Activated T-helper 1 cell treated with anti-CD3 and anti-CD28 coated beads, Interleukin-12 subunit alpha, Interleukin-12 subunit beta, Interleukin-2, Interleukin-4 antibody, amounts not matched to agents 30 ng/mL and 10 ng/mL and 1 ng/mL, durations not matched to agents 14 hours and 24 hours and 36 hours (primary cell): ENCODE measurements at regions not wholly inside any gene's neighbourhood (a gene's known extent, or its start where the extent isn't known, plus 50 kb on each side); places are given as distances from the start of the nearest gene placed in this dataset.

Experiments used
- DNase-seq: peaks from one replicate; pipeline ENCODE4 v3.0.0; 2021; ENCODE audit warnings: low spot score
- H3K27ac Mint-ChIP-seq: one replicate; pipeline ENCODE4 v1.8.0; 2021; ENCODE audit warnings: mild to moderate bottlenecking, mixed read lengths
- H3K27me3 Mint-ChIP-seq: one replicate; pipeline ENCODE4 v1.8.0; 2022; ENCODE audit warnings: mild to moderate bottlenecking, moderate library complexity, mixed read lengths; ENCODE audit not compliant: insufficient read depth
- H3K36me3 Mint-ChIP-seq: one replicate; pipeline ENCODE4 v1.8.0; 2021; ENCODE audit warnings: low read depth, mixed read lengths
- H3K4me1 Mint-ChIP-seq: one replicate; pipeline ENCODE4 v1.8.0; 2021; ENCODE audit warnings: low read depth, mixed read lengths
- H3K4me3 Mint-ChIP-seq: one replicate; pipeline ENCODE4 v1.8.0; 2021; ENCODE audit warnings: mild to moderate bottlenecking, moderate library complexity, mixed read lengths
- H3K9me3 Mint-ChIP-seq: one replicate; pipeline ENCODE4 v1.8.0; 2021; ENCODE audit warnings: mixed read lengths
- intact Hi-C: fragments of 100-400 bp; cut with micrococcal nuclease; formaldehyde crosslinking; loops from one replicate; pipeline ENCODE4 v1.15.1; 2024

GRCh38 chr9:13735181-13735580, 455.7 kb upstream of the MPDZ start:
- Mint-ChIP-seq H3K4me3 (no peak overlapping the region), H3K27me3 (no peaks in the 10 kb centered on the region), H3K9me3 (peaks cover 14% of the 10 kb centered on the region), H3K27ac (no peak overlapping the region), H3K4me1 (no peaks in the 10 kb centered on the region), H3K36me3 (no peaks in the 10 kb centered on the region)
- intact Hi-C loops, result no loop called here
- DNase-seq, result no peak

DNA sequence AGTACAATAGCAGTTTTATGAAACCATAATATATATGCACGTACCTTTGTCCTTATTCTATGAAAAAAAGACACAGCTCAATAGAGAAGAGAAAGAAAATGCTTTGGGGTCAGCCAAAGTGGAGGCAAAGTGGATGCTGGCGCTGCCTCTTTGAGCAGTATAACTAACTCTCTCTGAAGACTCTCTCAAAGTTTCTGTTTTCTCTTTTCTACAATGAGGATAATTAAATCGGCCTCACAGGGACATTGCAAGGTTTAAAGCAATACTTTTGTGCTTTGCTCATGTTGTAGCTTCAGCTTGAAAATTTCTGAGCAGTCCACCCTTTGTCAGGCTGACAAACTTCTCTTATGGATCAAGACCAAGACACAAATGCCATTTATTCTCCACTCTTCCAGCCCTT, 455.1 kb upstream of the MPDZ start:
- no peaks in the 10 kb centered on the region for H3K27me3 Mint-ChIP-seq
- no peak overlapping the region for H3K4me3 Mint-ChIP-seq
- no peak for DNase-seq
- intact Hi-C loops, result no loop called here
- H3K9me3 Mint-ChIP-seq, result peaks cover 14% of the 10 kb centered on the region
- H3K4me1 Mint-ChIP-seq, result no peaks in the 10 kb centered on the region
- no peaks in the 10 kb centered on the region for H3K36me3 Mint-ChIP-seq
- H3K27ac Mint-ChIP-seq, result no peak overlapping the region

DNA sequence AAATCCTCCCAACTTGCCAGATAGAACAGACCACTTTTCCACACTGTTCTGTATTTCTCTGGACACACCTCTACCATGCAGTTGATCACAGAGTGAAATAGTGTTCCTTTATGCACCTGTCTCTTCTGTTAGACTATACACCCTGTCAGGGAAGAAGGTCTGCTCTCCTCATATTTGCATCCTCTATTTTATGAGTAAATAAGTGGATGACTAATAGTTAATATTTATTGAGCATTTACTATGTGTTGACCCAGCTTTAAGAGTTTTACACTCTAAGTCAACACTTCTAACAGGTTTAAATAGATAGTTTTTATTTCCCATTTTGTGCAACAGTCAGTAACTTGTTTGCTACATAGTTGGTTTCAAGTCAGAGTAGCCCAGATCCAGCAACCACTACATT, 452.8 kb upstream of the MPDZ start:
- DNase-seq, result no peak
- Mint-ChIP-seq H3K4me3 (no peak overlapping the region), H3K27me3 (no peaks in the 10 kb centered on the region), H3K27ac (no peak overlapping the region), H3K9me3 (peaks cover 14% of the 10 kb centered on the region), H3K36me3 (no peaks in the 10 kb centered on the region), H3K4me1 (no peaks in the 10 kb centered on the region)
- intact Hi-C loops, result no loop called here

GRCh38 chr9:13731637-13732036, 452.1 kb upstream of the MPDZ start:
- Mint-ChIP-seq H3K36me3 (no peaks in the 10 kb centered on the region), H3K27me3 (no peaks in the 10 kb centered on the region), H3K9me3 (peaks cover 14% of the 10 kb centered on the region), H3K27ac (no peak overlapping the region), H3K4me3 (no peak overlapping the region), H3K4me1 (no peaks in the 10 kb centered on the region)
- intact Hi-C loops, result no loop called here
- DNase-seq, result no peak

- no peaks in the 10 kb centered on the region for H3K4me1 Mint-ChIP-seq
- no peak overlapping the region for H3K4me3 Mint-ChIP-seq
- no peaks in the 10 kb centered on the region for H3K27me3 Mint-ChIP-seq
- no peaks in the 10 kb centered on the region for H3K36me3 Mint-ChIP-seq
- intact Hi-C loops, result no loop called here
- no peak overlapping the region for H3K27ac Mint-ChIP-seq
- H3K9me3 Mint-ChIP-seq, result peaks cover 12% of the 10 kb centered on the region
- DNase-seq, result no peak
Measured at GRCh38 chr9:13729955-13730354, 450.5 kb upstream of the MPDZ start.

DNA sequence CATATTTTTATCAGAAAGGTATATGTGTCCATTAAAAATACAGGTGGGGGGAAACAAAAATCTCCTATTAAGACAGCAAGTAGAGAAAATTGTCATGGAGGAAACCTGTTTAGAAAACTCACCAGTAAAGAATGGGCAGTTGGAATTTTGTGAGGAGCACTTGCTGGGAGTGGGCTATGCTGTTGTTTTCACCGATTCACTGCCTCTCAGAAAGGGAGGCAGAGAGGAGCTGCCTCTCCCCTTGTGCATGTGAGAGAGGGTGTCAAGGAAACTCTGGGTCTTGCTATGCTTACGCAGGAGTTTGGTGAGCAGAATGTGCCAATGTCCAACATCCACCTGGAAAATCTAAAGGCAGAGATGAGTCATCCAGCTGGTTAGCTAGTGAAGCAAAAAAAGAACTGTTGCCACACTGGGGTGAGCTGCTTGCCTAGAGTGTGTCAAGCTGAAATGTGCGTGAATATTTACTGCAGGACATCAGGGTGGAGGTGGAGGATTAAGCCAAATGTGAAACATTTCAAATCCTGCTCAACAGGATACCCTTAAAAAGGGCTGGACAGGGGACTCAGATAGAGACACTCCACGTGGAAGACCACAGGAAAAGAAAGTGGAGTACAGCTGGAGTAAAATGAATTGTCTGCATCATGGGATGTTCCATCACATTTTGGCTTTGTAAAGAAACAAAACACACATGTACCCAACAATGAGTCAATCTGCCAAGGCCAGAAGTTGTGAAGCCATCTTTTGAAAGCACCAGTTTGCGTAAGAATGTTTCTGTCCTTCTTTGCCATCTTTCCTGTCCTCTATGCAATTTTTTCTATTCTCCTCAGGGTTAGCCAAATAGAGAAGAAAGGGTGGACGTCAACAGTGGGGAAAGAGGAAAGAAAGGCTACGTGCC, 449.7 kb upstream of the MPDZ start:
- H3K27ac Mint-ChIP-seq, result no peak overlapping the region
- H3K4me1 Mint-ChIP-seq, result no peaks in the 10 kb centered on the region

DNA sequence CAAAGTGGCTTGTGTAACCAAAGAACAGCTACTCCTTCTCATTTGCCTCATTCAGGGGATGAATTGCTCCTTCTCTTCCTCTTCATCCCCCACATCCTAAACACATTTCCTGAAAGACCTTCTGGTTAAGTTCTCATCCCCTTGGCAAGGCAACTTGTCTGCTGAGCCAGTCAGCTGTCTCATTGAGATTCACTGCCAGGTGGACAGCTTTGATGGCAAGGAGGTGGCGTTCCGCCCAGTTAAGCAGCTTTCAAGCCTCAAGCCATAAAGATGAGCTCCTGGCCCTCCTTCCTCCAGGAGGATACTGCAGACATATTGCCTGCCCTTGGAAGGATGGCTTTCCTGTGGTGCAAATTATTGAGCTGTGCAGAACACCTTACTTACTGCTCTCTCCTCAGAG, 448.6 kb upstream of the MPDZ start:
- Mint-ChIP-seq H3K36me3 (no peaks in the 10 kb centered on the region), H3K4me3 (no peak overlapping the region), H3K27ac (no peak overlapping the region), H3K27me3 (no peaks in the 10 kb centered on the region), H3K4me1 (no peaks in the 10 kb centered on the region), H3K9me3 (peaks cover 11% of the 10 kb centered on the region)
- DNase-seq, result no peak
- intact Hi-C loops, result no loop called here

More for the DNA sequence above, 449.7 kb upstream of the MPDZ start:
- Mint-ChIP-seq H3K9me3 (peaks cover 11% of the 10 kb centered on the region), H3K36me3 (no peaks in the 10 kb centered on the region), H3K4me3 (no peak overlapping the region), H3K27me3 (no peaks in the 10 kb centered on the region)
- intact Hi-C loops, result no loop called here
- DNase-seq, result no peak

GRCh38 chr9:13726746-13727145, 447.3 kb upstream of the MPDZ start:
- Mint-ChIP-seq H3K27ac (no peak overlapping the region), H3K4me3 (no peak overlapping the region), H3K27me3 (no peaks in the 10 kb centered on the region), H3K9me3 (peaks cover 11% of the 10 kb centered on the region), H3K36me3 (no peaks in the 10 kb centered on the region), H3K4me1 (no peaks in the 10 kb centered on the region)
- no peak for DNase-seq
- intact Hi-C loops, result no loop called here

- no peak overlapping the region for H3K4me3 Mint-ChIP-seq
- no peak overlapping the region for H3K27ac Mint-ChIP-seq
- H3K36me3 Mint-ChIP-seq, result no peaks in the 10 kb centered on the region
- H3K27me3 Mint-ChIP-seq, result no peaks in the 10 kb centered on the region
- H3K9me3 Mint-ChIP-seq, result peaks cover 4% of the 10 kb centered on the region
- H3K4me1 Mint-ChIP-seq, result no peaks in the 10 kb centered on the region
- no peak for DNase-seq
- intact Hi-C loops, result no loop called here
Measured at GRCh38 chr9:13725516-13725915, 446.0 kb upstream of the MPDZ start.

- no peak for DNase-seq
- Mint-ChIP-seq H3K27ac (no peak overlapping the region), H3K4me3 (no peak overlapping the region), H3K36me3 (no peaks in the 10 kb centered on the region), H3K9me3 (peaks cover 4% of the 10 kb centered on the region), H3K27me3 (no peaks in the 10 kb centered on the region), H3K4me1 (no peaks in the 10 kb centered on the region)
- intact Hi-C loops, result no loop called here
Measured at GRCh38 chr9:13721481-13722235, 442.2 kb upstream of the MPDZ start.

DNA sequence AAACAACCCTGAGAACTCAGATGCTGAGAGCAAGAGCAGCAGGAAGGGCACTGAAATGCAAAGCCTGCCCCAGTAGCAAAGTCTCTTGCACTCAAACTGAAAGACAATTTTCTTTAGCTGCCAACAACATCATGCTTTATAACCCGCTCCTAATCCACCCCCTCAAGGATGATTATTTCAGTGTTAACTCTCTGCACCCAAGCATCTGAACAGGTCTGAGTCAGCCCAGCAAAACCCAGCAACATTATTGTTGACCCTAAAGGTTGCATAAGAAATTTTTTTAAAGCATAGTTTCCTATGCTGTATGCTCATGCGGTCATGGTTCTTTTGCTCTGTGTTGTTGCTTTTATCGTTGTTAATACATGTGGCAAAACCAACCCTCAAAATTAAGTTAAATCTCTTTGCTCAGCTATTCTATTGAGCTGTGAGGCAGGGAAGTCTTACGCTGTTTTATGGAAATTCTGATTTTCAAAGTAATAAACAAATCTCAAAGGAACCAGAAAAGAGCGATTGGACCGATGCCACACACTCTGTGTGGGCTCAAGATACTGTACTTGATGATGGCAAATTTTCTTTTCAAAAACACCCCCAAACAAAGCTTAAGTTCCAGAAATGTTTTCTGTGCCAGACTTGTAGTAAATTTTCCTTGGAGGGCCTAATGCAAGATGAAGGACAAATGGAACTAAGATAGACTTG, 440.6 kb upstream of the MPDZ start:
- H3K27ac Mint-ChIP-seq, result no peak overlapping the region
- no peaks in the 10 kb centered on the region for H3K27me3 Mint-ChIP-seq
- intact Hi-C loops, result no loop called here
- DNase-seq, result no peak
- H3K9me3 Mint-ChIP-seq, result no peaks in the 10 kb centered on the region
- H3K36me3 Mint-ChIP-seq, result no peaks in the 10 kb centered on the region
- H3K4me1 Mint-ChIP-seq, result no peaks in the 10 kb centered on the region
- H3K4me3 Mint-ChIP-seq, result no peak overlapping the region

DNA sequence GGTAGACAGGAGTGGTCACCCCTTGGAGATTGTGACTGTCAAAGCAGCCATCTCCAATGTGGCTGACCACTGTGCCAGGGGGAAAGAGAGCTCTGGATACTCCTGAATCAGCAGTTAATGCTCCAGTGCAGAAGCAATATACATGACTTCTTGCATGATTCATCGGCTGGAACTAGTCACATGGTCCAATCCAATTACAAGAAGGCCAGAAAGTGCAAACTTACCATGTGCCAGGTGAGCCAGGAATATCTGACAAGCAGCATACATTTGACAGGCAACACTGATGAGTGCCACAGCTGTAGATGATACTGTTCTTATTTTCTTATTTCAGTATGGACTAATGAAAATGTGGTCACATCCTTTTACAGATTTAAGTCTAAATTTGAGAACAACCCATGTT, 440.0 kb upstream of the MPDZ start:
- no peak for DNase-seq
- no peak overlapping the region for H3K27ac Mint-ChIP-seq
- no peaks in the 10 kb centered on the region for H3K27me3 Mint-ChIP-seq
- no peaks in the 10 kb centered on the region for H3K4me1 Mint-ChIP-seq
- H3K36me3 Mint-ChIP-seq, result no peaks in the 10 kb centered on the region
- no peaks in the 10 kb centered on the region for H3K9me3 Mint-ChIP-seq
- intact Hi-C loops, result no loop called here
- no peak overlapping the region for H3K4me3 Mint-ChIP-seq

- H3K27me3 Mint-ChIP-seq, result no peaks in the 10 kb centered on the region
- H3K36me3 Mint-ChIP-seq, result no peaks in the 10 kb centered on the region
- intact Hi-C loops, result no loop called here
- DNase-seq, result no peak
- peaks cover 7% of the 10 kb centered on the region for H3K9me3 Mint-ChIP-seq
- no peaks in the 10 kb centered on the region for H3K4me1 Mint-ChIP-seq
- no peak overlapping the region for H3K4me3 Mint-ChIP-seq
- no peak overlapping the region for H3K27ac Mint-ChIP-seq
Measured at GRCh38 chr9:13718539-13718938, 439.0 kb upstream of the MPDZ start.
